HG03095 (cell line): ENCODE measurements at regions not wholly inside any gene's neighbourhood (a gene's known extent, or its start where the extent isn't known, plus 50 kb on each side); places are given as distances from the start of the nearest gene placed in this dataset.

Experiments used
- ATAC-seq: cut with Tn5 transposase; IDR thresholded peaks from one replicate; pipeline ENCODE4 v1.9.1; 2021; ENCODE audit warnings: moderate library complexity; ENCODE audit not compliant: unreplicated experiment

DNA sequence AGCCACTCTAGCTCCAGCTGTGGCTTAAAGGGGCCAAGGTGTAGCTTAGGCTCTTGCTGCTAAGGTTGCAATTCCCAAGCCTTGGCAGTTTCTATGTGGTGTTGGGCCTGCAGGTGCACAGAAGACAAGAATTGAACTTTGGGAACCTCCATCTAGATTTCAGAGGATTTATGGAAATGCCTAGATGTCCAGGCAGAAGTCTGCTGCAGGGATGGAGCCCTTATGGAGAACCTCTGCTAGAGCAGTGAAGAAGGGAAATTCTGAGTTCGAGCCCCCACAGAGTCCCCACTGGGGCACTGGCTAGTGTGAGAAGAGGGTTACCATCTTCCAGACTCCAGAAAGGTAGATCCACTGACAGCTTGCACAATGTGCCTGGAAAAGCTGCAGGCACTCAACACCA lies 694.7 kb downstream of the SLC16A7 start:
- no peak for ATAC-seq

DNA sequence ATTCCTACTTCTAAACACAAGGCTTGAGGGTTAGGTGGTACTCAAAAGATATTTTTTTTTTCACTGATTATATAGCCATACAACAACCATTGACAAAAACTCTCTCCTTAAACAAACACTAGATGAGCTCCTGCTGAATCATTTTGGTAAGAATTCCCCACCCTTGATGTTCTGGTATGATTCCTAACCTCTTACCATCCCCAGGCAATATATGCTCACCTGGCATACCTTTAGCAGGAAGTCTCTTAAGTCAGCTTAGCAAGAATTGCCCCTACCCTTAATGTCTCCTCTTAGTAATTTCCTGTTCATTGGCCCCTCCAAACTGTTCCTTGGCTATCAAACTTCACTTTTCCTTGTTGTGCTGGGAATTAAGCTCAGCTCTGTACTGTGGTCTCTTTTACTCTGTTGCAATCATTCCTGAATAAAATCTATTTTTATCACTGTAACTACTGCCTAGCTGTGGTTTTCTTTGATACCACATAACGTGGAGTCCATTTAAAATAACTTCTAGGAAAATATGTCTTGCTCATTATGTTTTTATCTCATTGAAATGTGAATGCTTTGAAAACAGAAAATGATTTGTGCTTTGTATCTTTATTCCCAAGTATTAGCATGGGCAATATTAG lies 712.6 kb downstream of the SLC16A7 start:
- ATAC-seq = no peak

DNA sequence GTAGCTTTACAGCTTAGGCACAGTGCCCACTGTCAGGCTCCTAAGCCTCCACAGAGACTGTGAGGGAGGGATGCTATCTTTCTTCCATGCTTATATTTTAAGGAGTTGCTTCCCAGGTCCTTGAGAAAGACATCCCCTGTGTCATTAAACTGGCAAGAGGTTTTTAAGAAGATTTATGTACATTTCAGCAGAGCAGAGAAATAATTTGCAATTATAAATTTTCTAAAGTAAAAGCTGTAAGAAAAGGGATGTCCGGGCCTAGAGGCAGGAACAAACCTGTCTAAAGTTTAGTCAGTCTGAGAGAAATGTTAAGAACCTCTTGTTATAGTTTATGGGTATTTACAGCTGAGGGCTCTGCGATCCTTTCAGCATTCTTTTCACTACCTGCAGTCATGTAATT lies 716.1 kb downstream of the SLC16A7 start:
- no peak for ATAC-seq

DNA sequence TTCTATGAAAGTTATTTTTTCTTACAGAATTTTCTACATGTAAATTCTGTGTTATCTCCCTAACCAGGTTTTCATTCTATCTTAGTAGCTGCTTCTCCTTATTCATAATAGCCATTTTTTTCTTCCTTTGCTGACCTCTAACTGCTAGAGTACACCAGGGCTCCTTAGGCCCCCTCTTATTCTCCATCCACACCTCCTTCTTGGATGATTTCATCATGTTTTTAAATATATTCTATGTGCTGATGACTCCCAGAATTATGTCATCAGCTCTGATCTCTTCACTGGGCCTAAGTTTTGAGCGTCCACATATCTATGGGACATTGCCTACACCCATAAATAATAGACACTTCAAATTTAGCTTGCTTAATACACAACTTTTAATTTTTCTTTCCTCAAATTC lies 721.5 kb downstream of the SLC16A7 start:
- ATAC-seq = no peak

DNA sequence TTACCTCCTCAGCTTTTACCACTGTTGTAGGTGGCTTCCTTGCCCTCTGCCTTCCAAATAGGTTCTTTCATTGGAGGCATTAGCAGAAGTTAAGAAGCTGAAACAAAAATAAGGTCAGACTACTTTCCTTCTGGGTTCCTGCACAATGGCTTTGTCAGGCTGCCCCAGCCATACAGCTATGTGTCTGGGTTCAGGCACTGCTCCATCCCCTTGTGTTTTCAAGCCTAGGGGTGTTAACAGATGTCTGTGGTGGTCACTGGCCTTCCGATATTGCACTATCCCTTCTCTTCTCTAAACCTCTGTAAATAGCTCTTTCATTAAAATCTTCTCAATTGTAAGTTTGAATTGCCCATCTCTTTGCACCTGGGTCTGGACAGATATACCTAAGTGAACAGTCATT lies 728.9 kb downstream of the SLC16A7 start:
- no peak for ATAC-seq

DNA sequence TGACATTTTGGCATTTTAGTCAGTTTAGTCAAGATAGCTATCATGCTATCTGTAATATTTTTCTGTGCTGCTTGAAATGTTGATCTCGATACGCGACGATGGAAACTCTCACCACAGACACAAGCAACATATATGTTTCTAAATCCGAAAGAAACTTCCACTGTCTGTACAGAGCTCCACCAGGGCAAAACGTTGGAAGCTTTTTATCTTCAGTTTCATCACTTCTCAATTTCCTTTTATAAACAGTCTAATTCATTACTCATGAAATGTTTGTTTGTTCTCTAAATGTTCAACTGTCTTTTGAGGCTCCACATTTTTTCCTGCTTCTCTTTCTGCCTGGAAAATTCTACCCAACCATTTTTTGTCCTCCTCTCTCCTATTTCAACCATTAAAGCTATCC lies 737.6 kb downstream of the SLC16A7 start:
- no peak for ATAC-seq

DNA sequence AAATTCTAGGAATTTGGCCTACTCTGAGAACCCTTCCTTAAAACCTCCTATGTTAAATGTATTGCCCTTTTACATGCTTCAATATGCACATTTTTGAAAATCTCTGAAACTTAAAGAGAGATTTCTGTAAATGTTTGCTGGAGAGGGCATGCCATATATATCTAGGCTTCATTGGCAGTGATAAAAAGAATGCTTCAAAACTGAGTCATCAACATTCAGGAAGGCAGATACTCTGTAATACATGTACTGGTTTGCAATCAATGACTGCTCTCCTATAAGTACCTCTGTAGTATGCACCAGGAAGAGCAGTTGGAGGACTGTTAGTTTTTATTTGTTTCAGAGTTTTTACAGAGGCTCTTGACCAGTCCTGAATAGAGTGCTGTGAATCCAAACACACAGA lies 739.9 kb downstream of the SLC16A7 start:
- ATAC-seq = no peak

DNA sequence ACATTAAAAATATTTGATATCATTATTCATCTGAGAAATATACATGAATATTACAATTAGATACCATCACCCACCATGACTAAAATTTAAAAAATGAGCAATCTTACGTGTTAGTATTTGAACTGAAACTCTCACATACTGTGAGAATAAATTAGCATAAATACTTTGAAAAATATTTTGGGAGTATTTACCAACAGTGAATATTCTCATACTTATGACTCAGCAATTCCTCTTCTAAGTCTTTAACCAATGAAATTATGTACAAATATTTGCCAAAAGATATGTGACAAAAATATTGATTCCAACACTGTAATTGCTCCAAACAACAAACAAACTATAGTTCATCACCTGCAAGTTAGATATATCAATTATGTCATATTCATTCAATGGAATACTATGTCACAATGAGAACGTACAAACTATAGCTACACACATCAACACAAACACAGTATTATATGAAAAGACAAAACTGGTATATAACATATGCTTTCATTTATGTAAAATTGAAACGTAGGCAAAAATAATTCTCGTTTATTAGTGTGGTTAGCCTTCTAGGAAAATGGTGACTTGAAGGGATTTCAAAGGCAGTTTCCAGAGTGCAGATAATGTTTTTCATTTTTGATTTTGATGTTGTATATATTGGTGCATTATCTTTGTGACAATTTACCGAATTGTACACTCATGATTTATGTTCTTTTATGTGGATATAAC lies 742.2 kb downstream of the SLC16A7 start:
- ATAC-seq = no peak

DNA sequence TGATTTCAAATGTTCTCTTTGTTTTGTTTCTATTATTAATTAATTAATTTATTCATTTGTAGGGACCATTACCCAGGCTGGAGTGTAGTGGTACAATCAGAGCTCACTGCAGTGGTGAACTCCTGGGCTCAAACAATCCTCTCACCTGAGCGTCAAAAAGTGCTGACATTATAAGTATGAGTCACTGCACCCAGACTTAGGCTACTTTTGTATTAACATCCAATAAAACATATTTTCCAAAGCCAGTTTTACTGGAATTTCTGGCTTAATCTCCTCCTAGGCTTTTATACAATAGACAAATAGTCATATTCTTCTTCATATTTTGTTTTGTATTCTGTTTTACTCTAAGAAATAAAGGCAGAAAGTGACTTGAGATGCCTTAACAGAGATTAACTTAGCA lies 749.6 kb downstream of the SLC16A7 start:
- no peak for ATAC-seq

DNA sequence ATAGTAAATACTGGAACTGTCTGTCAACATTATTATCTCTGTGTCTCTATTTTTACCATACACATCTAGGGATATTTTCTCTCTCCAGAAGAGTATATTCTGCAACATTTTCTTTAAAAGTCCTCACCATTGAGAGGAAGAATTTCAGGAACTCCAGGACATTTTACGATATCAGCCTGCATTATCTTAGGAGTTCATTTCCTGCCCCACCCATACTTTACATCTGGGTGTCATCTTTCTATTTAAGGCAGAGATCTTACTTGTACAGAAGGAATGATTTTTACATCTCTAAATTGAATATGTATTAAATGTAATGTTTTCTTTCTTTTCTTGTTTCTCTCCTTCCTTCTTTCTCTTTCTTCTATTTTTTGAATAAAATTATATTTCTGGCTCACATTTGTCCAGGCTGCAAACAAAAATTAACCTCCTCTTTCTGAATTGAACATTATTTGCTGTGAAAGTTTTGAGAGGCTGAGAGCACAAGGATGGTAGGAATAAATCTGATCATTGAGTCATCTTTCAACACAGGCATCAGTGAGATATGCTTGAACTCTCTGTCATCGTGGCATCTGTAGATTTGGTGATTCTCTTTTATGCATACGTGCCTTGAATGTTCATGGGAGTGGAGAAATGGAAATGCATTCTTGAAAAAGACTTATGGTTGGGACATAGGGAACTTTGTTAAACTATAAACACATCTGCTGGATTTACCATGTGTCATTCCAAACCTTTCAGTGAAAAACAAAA lies 753.6 kb downstream of the SLC16A7 start:
- no peak for ATAC-seq

DNA sequence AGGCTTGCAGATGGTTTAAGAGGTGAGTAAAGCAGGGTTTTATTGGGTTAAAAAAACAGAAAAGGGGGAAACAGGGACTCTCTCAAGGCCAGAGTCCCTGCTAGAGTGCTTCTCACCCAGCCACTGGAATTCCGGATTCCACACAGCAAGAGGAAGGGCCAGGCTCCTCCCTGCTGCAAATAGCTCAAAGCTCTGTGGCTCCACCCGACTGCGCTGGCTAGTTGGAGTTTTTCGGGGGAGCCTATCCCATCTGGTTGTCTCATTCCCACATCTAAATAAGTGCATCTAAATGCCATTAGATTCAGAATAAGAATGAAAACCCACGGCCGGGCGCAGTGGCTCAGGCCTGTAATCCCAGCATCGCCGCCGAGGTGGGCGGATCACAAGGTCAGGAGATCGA lies 791.5 kb downstream of the SLC16A7 start:
- no peak for ATAC-seq

DNA sequence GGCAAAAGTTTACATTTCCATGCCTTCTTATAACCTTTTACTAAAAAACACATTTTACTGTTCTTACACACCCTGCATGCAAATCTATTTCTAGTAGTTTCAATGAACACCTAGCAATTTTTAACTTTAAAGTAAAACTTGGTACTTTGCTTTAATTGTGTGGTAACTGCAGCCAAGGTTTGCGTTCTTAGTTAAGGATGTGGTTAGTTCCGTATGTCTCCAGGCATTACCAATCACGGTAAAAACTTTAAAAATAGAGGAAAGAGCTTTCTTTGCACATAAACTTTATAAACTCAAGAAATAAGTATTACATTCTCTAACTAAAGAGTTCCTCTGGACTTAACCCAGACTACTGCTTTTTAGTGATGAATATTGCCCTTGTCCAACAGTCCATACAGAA lies 795.2 kb downstream of the SLC16A7 start:
- ATAC-seq = no peak

DNA sequence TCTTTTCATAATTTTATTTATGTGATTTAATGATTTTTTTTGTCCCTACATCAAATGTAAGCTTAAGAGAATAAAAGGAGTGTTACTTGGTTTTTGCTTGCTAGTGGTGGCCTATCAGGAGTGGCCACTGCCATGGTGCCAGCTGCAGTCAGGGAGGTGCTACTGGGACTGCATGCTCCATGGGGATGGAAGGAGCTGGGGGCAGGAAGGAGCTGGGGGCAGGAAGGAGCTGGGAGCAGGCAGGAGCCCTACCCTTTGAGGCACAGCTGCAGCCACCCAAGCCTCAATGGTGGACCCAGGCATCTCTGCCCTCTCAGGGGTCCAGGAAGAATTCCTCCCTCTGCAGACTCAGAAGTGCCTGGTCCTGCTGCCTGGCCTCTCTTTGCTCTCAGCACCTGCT lies 796.0 kb downstream of the SLC16A7 start:
- ATAC-seq = no peak

DNA sequence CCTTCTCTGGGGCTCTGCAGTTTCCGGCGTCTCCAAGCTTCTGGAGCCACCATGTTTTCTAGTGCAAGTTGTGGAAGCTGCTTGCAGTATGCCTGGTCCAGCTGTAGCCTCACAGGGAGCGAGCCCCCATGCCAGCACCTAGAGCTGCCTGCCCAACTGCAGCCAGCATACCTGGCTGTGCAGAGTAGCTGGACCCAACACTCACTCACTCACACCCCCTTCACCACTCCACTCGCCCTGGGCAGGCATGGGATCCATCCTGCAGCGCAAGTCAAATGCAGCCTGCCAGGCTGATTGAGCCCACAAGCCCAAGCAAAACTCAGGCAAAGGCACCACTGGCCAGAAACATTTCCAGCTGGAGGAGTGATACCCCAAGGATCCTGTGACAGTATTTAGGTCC lies 797.3 kb downstream of the SLC16A7 start:
- ATAC-seq = no peak

DNA sequence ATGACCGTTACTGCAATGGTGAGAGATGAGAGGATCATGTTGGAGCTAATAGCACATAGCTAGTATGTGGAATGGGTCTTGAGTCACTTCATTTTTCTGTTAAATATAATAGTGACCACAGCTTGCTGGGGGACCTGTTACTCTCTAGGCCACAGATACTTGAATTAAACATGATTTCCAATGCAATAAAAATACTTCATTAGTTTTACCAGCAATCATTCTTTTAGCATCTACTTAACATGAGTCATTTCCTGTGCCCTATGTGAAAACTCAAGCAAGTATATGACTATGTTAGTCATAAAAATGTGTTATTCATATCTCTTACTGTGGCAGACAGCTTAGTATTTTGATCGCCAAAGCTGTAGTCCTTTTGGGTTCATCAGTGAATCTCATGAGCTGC lies 798.8 kb downstream of the SLC16A7 start:
- ATAC-seq = no peak

DNA sequence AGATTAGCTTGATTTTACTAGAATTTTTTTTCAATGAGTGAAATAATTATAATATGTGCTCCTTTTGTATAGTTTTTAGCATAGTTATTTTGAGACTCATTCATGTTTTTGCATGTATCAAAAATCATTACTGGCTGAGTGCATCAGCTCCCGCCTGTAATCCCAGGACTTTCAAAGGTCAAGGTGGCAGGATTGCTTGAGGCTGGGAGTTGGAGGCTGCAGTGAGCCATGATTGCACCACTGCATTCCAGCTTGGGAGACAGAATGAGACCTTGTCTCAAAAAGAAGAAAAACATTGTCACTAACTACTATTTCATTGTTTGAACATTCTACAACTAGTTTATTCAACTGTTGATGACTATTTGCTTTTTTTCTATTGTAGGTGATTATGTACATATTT lies 802.7 kb downstream of the SLC16A7 start:
- ATAC-seq = no peak

DNA sequence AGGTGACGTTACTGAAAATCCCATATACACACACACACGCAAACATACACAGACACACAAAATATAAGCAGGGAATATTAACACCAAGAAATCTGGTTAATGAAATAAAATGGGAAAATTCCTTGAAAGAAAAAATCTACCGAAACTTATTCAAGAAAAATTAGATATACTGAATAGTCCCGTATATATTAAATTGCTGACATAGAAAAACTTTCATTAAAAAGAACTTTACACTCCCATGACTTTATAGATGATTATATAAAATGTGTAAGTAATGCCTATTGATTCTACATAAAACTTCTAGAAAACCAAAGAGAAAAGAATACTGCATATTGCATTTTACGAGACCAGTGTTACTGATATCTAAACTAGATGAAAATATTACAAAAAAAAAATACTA lies 803.2 kb downstream of the SLC16A7 start:
- ATAC-seq = no peak

DNA sequence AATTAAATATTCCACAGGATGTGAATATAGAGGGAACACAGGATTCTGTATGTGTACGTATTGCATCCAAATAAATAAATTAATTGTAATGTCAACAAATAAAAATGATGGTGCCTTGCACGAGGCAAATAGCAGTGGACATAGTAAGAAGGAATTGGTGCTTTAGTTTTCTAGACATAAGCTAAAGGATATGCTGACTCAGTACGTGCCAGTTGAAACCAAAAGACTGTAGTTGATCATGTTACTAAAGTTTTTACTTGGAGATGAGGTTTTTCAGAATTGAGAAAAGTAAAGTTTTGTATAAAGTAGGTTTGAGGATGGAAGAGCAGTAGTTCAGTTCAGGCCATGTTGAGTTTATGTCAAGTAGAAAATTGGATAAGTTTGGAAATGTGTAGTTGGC lies 807.2 kb downstream of the SLC16A7 start:
- no peak for ATAC-seq

DNA sequence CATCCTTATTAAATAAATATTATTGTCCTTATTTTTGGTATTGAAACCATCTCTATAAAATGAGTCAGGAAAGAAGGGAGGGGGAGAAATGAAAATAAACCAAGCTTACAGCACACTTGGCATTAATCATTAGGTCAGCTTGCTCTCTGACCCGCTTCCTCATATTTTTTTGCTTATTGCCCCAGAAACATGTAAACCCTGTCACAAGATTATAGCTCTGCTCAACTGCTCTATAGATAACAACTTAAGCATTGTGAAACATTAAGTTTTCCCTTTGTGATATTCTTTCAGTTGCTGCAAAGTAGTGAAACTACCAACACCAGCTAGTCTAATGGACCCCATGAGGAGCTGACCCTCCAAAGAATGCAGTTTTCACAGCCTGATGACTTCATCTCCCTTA lies 819.5 kb downstream of the SLC16A7 start:
- ATAC-seq = no peak

DNA sequence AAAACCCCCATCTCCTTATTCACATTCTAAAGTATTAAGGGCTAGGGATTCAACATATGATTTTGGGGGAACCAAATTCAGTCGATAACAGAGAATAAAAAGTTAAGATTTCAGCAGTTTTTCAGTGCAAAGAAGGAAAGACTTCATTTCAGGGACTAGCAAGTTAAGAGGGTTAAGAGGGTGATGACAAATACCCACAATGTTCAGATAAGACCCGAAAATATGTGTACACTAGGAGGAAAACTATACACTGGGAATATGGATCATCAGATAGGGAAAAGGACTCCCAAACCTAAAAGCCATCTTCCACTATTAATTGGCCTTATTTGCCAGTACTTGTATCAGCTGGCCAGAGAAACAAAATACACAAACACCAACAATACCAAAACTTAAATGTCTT lies 824.2 kb downstream of the SLC16A7 start:
- ATAC-seq = no peak

DNA sequence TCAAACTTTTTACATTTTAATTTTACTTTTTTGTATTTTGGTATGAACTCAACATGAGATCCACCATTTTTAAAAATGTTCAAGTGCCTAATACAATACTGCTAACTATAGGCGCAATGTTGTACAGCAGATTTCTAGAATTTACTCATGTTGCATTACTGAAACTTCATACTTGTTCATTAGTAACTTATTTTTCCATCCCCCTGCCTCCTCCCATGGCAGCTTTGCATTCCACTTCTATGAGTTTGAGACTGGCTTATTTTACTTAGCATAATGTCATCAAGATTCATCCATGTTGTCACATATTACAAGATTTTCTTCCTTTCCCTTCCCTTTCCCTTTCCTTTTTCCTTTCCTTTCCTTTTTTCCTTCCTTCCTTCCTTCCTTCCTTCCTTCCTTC lies 825.9 kb downstream of the SLC16A7 start:
- no peak for ATAC-seq

DNA sequence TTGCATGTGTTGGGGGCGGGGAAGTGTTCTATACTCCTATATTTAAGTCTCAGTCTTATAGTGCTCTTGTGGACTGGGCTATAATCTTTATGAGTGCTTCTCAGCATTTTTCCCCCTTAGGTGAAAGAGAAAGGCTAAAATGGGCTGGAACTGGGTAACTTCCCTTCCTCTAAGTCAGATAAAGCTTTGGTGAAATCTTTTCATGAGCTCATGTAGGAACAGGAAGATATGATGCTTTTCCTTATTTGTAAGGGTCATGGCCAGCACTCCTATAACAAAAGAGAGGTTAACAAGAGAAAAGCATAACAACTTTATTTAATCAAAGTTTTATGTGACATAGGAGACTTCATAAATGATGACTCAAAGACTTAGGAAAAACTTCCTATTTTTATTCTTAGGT lies 841.5 kb downstream of the SLC16A7 start:
- ATAC-seq = no peak
